ENCODE measurements at regions not wholly inside any gene's neighbourhood (a gene's known extent, or its start where the extent isn't known, plus 50 kb on each side); places are given as distances from the start of the nearest gene placed in this dataset.

- Histone ChIP-seq H3K27ac (ENCODE audit: low read depth, low read length, poor library complexity, severe bottlenecking) (no peak overlapping the region), H3K4me1 (ENCODE audit: insufficient read depth, low read length, poor library complexity, severe bottlenecking) (no peaks in the 10 kb centered on the region), H3K4me3 (ENCODE audit: low read depth, low read length, poor library complexity, severe bottlenecking) (no peak overlapping the region), H3K36me3 (ENCODE audit: insufficient read depth, low read length, poor library complexity, severe bottlenecking) (no peaks in the 10 kb centered on the region), H3K27me3 (replicated peaks; ENCODE audit: insufficient read depth, low read depth, low read length, poor library complexity) (no peaks in the 10 kb centered on the region), H3K9me3 (ENCODE audit: low read depth, low read length, poor library complexity, severe bottlenecking) (no peaks in the 10 kb centered on the region)
- ChIA-PET CTCF (no interaction called here), POLR2A (ENCODE audit: low non-redundant PET) (no interaction called here)
- intact Hi-C loops (cut with micrococcal nuclease; ENCODE audit: unreplicated experiment): no loop called here
- peak; percentile 86 for DNase-seq (ENCODE audit: low spot score)
- BruUV-seq (replicated peaks): no TSS peak
- no peak for TF ChIP-seq CTCF (conservative IDR thresholded peaks at IDR 0.05; ENCODE audit: low read depth, low read length)
- no peak for TF ChIP-seq EZH2 (IDR thresholded peaks at IDR 0.05; ENCODE audit: borderline replicate concordance, low read depth, low read length, poor library complexity, severe bottlenecking)
Measured at GRCh38 chr7:98753989-98754479, 115.8 kb downstream of the TMEM130 start.

- intact Hi-C loops (cut with micrococcal nuclease; ENCODE audit: unreplicated experiment): no loop called here
Measured at GRCh38 chr7:98755138-98755898, 114.5 kb downstream of the TMEM130 start.

GRCh38 chr7:98758157-98758556 lies 111.7 kb downstream of the TMEM130 start:
- Histone ChIP-seq H3K27ac (ENCODE audit: low read depth, low read length, poor library complexity, severe bottlenecking) (no peak overlapping the region), H3K4me3 (ENCODE audit: low read depth, low read length, poor library complexity, severe bottlenecking) (no peak overlapping the region), H3K27me3 (replicated peaks; ENCODE audit: insufficient read depth, low read depth, low read length, poor library complexity) (no peaks in the 10 kb centered on the region), H3K4me1 (ENCODE audit: insufficient read depth, low read length, poor library complexity, severe bottlenecking) (no peaks in the 10 kb centered on the region), H3K36me3 (ENCODE audit: insufficient read depth, low read length, poor library complexity, severe bottlenecking) (no peaks in the 10 kb centered on the region), H3K9me3 (ENCODE audit: low read depth, low read length, poor library complexity, severe bottlenecking) (no peaks in the 10 kb centered on the region)
- no peak for DNase-seq (ENCODE audit: low spot score)
- intact Hi-C loops (cut with micrococcal nuclease; ENCODE audit: unreplicated experiment): no loop called here
- BruUV-seq (replicated peaks): no TSS peak
- no peak for TF ChIP-seq EZH2 (IDR thresholded peaks at IDR 0.05; ENCODE audit: borderline replicate concordance, low read depth, low read length, poor library complexity, severe bottlenecking)
- TF ChIP-seq CTCF (conservative IDR thresholded peaks at IDR 0.05; ENCODE audit: low read depth, low read length): no peak
- ChIA-PET POLR2A (ENCODE audit: low non-redundant PET) (no interaction called here), CTCF (no interaction called here)

More at GRCh38 chr7:98755138-98755898, 114.5 kb downstream of the TMEM130 start:
- Histone ChIP-seq H3K27ac (ENCODE audit: low read depth, low read length, poor library complexity, severe bottlenecking) (no peak overlapping the region), H3K9me3 (ENCODE audit: low read depth, low read length, poor library complexity, severe bottlenecking) (no peaks in the 10 kb centered on the region), H3K4me3 (ENCODE audit: low read depth, low read length, poor library complexity, severe bottlenecking) (no peak overlapping the region), H3K36me3 (ENCODE audit: insufficient read depth, low read length, poor library complexity, severe bottlenecking) (no peaks in the 10 kb centered on the region), H3K27me3 (replicated peaks; ENCODE audit: insufficient read depth, low read depth, low read length, poor library complexity) (no peaks in the 10 kb centered on the region), H3K4me1 (ENCODE audit: insufficient read depth, low read length, poor library complexity, severe bottlenecking) (no peaks in the 10 kb centered on the region)
- DNase-seq (ENCODE audit: low spot score): no peak
- CTCF ChIA-PET: interaction anchor here (1.3 kb wide), 1 partner anchor 10 kb away, joined by 5 read pairs; no protein-coding TSS in a partner anchor
- BruUV-seq (replicated peaks): no TSS peak
- no peak for TF ChIP-seq EZH2 (IDR thresholded peaks at IDR 0.05; ENCODE audit: borderline replicate concordance, low read depth, low read length, poor library complexity, severe bottlenecking)
- no peak for TF ChIP-seq CTCF (conservative IDR thresholded peaks at IDR 0.05; ENCODE audit: low read depth, low read length)
- POLR2A ChIA-PET (ENCODE audit: low non-redundant PET): no interaction called here

All from A673 (cell line).